CD8-positive, alpha-beta memory T cell (primary cell): ENCODE measurements at regions not wholly inside any gene's neighbourhood (a gene's known extent, or its start where the extent isn't known, plus 50 kb on each side); places are given as distances from the start of the nearest gene placed in this dataset.
"Not testable (repeated sequence)": the region's sequence is repeated elsewhere in the genome, so short reads cannot be mapped to it uniquely, and the experiment has no call there.

Experiments
- CTCF ChIA-PET: fragments of 350-600 bp; sonication (Branson Sonifier 250); formaldehyde crosslinking; loops from one replicate; lab custom pipeline; 2021; ENCODE audit warnings: antibody characterized with exemption; lab: Charles Lee
- POLR2A ChIA-PET: fragments of 350-600 bp; sonication (Branson Sonifier 250); formaldehyde crosslinking; loops from one replicate; lab custom pipeline; 2021; ENCODE audit warnings: antibody characterized with exemption; lab: Charles Lee
- DNase-seq, 5 donors: peaks; one replicate each; pipeline versions ENCODE4 v3.0.0 to v3.0.0-alpha.2; 2020 to 2022; ENCODE audit warnings: mixed read lengths in 1 of 5
- H3K27ac ChIP-seq: one replicate; pipeline ENCODE4 v1.7.0; 2013; ENCODE audit warnings: low read depth, mild to moderate bottlenecking, low read length, moderate library complexity
- H3K27me3 ChIP-seq: 2 replicates; pipeline ENCODE4 v1.7.0; 2013; ENCODE audit warnings: low read length, mild to moderate bottlenecking; ENCODE audit not compliant: insufficient read depth, poor library complexity, severe bottlenecking
- H3K36me3 ChIP-seq: 2 replicates; pipeline ENCODE4 v1.7.0; 2013; ENCODE audit warnings: mild to moderate bottlenecking, low read length, moderate library complexity; ENCODE audit not compliant: insufficient read depth
- H3K4me1 ChIP-seq: 2 replicates; pipeline ENCODE4 v1.7.0; 2013; ENCODE audit warnings: mild to moderate bottlenecking, low read length, moderate library complexity; ENCODE audit not compliant: insufficient read depth
- H3K4me3 ChIP-seq: 2 replicates; pipeline ENCODE4 v1.7.0; 2013; ENCODE audit warnings: mild to moderate bottlenecking, low read length
- H3K9me3 ChIP-seq: 2 replicates; pipeline ENCODE4 v1.7.0; 2013; ENCODE audit warnings: mild to moderate bottlenecking, low read length
- H3K27ac Mint-ChIP-seq, 8 donors: one replicate each; pipeline ENCODE4 v1.8.0; 2020 to 2021; ENCODE audit warnings: mixed read lengths in 8 of 8, mild to moderate bottlenecking in 6 of 8, inconsistent platforms in 3 of 8, moderate library complexity in 3 of 8
- H3K27me3 Mint-ChIP-seq, 2 donors: one replicate each; pipeline ENCODE4 v1.8.0; 2020 to 2021; ENCODE audit warnings: mixed read lengths in 2 of 2, mild to moderate bottlenecking in 1 of 2, moderate library complexity in 1 of 2
- H3K36me3 Mint-ChIP-seq, 3 donors: one replicate each; pipeline ENCODE4 v1.8.0; 2020 to 2021; ENCODE audit warnings: mixed read lengths in 3 of 3, inconsistent platforms in 1 of 3, mild to moderate bottlenecking in 1 of 3
- H3K4me1 Mint-ChIP-seq, 3 donors: one replicate each; pipeline ENCODE4 v1.8.0; 2020 to 2021; ENCODE audit warnings: mixed read lengths in 3 of 3, inconsistent platforms in 1 of 3, mild to moderate bottlenecking in 1 of 3
- H3K4me3 Mint-ChIP-seq, 7 donors: one replicate each; pipeline ENCODE4 v1.8.0; 2020 to 2021; ENCODE audit warnings: mixed read lengths in 7 of 7, mild to moderate bottlenecking in 6 of 7, moderate library complexity in 4 of 7, inconsistent platforms in 2 of 7
- H3K9me3 Mint-ChIP-seq, 5 donors: one replicate each; pipeline ENCODE4 v1.8.0; 2020 to 2022; ENCODE audit warnings: mixed read lengths in 5 of 5, mild to moderate bottlenecking in 3 of 5, moderate library complexity in 2 of 5, inconsistent platforms in 1 of 5

GRCh38 chr11:112537846-112538330 lies 277.2 kb upstream of the PLET1 start:
- Mint-ChIP-seq H3K27ac (no peak overlapping the region), H3K4me1 (peaks cover 0 to 17% (median 2%) of the 10 kb centered on the region in 3 donors), H3K4me3 (no peak overlapping the region), H3K27me3 (peaks cover 23 to 49% of the 10 kb centered on the region in 2 donors), H3K9me3 (no peaks in the 10 kb centered on the region), H3K36me3 (no peaks in the 10 kb centered on the region)
- peaks cover 7% of the 10 kb centered on the region for H3K4me1 ChIP-seq
- H3K27me3 ChIP-seq, result no peaks in the 10 kb centered on the region
- H3K36me3 ChIP-seq, result no peaks in the 10 kb centered on the region
- DNase-seq, result no peak
- POLR2A ChIA-PET, result no interaction called here
- CTCF ChIA-PET, result no interaction called here
- H3K9me3 ChIP-seq, result no peaks in the 10 kb centered on the region
- no peak overlapping the region for H3K27ac ChIP-seq
- no peak overlapping the region for H3K4me3 ChIP-seq

GRCh38 chr11:112538534-112539280 lies 278.0 kb upstream of the PLET1 start:
- Mint-ChIP-seq H3K4me1 (peaks cover 0 to 17% (median 2%) of the 10 kb centered on the region in 3 donors), H3K27me3 (peaks cover 20 to 46% of the 10 kb centered on the region in 2 donors), H3K27ac (no peak overlapping the region), H3K36me3 (no peaks in the 10 kb centered on the region), H3K9me3 (no peaks in the 10 kb centered on the region), H3K4me3 (no peak overlapping the region)
- ChIA-PET CTCF (no interaction called here), POLR2A (no interaction called here)
- Histone ChIP-seq H3K9me3 (no peaks in the 10 kb centered on the region), H3K36me3 (no peaks in the 10 kb centered on the region), H3K4me3 (no peak overlapping the region), H3K27me3 (no peaks in the 10 kb centered on the region), H3K27ac (no peak overlapping the region), H3K4me1 (peaks cover 7% of the 10 kb centered on the region)
- DNase-seq, result no peak

- H3K36me3 ChIP-seq, CTCF ChIA-PET, H3K9me3 Mint-ChIP-seq, H3K9me3 ChIP-seq, H3K27ac Mint-ChIP-seq, POLR2A ChIA-PET, H3K4me3 Mint-ChIP-seq, DNase-seq, H3K27me3 ChIP-seq, H3K36me3 Mint-ChIP-seq, H3K4me1 ChIP-seq, H3K27ac ChIP-seq, H3K4me3 ChIP-seq: not testable (repeated sequence)
- H3K4me1 Mint-ChIP-seq, result peaks cover 0 to 17% (median 2%) of the 10 kb centered on the region in 3 donors
- peaks cover 20 to 46% of the 10 kb centered on the region in 2 donors for H3K27me3 Mint-ChIP-seq
Measured at GRCh38 chr11:112539281-112539555, 278.6 kb upstream of the PLET1 start.

DNA sequence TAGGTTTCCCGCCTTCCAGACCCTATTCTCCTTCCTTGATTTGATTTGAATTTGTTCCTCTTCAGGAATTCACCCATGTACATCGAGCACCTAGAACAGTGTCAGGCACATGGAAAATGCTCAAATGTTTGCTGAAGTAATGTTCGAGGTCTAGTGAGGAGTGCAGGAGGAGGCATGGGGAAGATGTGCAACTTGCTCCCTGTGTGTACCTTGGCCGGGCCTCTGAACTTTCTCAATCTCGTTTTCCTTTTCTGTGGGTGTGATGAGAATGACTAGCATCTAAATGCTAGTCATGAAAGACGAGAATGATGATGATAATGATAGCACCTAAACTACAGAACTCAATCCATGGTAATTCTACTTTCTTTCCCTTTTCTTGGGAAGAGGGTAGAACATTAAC lies 279.1 kb upstream of the PLET1 start:
- H3K36me3 ChIP-seq, result no peaks in the 10 kb centered on the region
- Mint-ChIP-seq H3K4me3 (no peak overlapping the region), H3K36me3 (no peaks in the 10 kb centered on the region), H3K27ac (no peak overlapping the region), H3K9me3 (no peaks in the 10 kb centered on the region), H3K4me1 (peaks cover 0 to 17% (median 2%) of the 10 kb centered on the region in 3 donors), H3K27me3 (peaks cover 20 to 46% of the 10 kb centered on the region in 2 donors)
- ChIA-PET CTCF (interaction anchor here (1.0 kb wide), 1 partner anchor 16 kb away, joined by 4 read pairs; no protein-coding TSS in a partner anchor), POLR2A (no interaction called here)
- peaks cover 7% of the 10 kb centered on the region for H3K4me1 ChIP-seq
- no peak for DNase-seq
- no peak overlapping the region for H3K4me3 ChIP-seq
- H3K27ac ChIP-seq, result no peak overlapping the region
- H3K27me3 ChIP-seq, result no peaks in the 10 kb centered on the region
- H3K9me3 ChIP-seq, result no peaks in the 10 kb centered on the region

DNA sequence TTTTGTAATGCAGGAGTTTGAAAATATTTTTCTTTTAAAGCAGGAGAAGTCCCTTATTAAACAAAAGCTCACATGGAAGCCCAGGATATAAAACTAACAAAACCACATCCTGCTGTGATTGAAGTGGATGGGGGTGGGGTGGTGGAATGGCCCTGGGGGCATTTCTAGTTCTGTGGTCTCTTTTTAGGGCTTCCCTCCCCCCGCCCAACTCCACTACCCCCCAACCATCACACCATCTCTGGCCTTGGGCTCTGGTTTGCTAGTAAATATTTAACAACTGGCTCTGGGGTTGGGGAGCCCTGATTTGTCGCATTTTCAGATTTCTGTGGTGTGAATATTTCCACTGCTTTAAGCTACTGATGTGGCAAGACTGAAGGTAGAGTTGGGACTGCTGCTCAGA lies 279.6 kb upstream of the PLET1 start:
- peaks cover 0 to 17% (median 2%) of the 10 kb centered on the region in 3 donors for H3K4me1 Mint-ChIP-seq
- no peak overlapping the region for H3K27ac Mint-ChIP-seq
- no peak overlapping the region for H3K4me3 ChIP-seq
- no peaks in the 10 kb centered on the region for H3K36me3 ChIP-seq
- no peaks in the 10 kb centered on the region for H3K9me3 Mint-ChIP-seq
- peaks cover 7% of the 10 kb centered on the region for H3K4me1 ChIP-seq
- no peaks in the 10 kb centered on the region for H3K36me3 Mint-ChIP-seq
- H3K27me3 ChIP-seq, result no peaks in the 10 kb centered on the region
- H3K27me3 Mint-ChIP-seq, result peaks cover 19 to 43% of the 10 kb centered on the region in 2 donors
- H3K4me3 Mint-ChIP-seq, result no peak overlapping the region
- H3K9me3 ChIP-seq, result no peaks in the 10 kb centered on the region
- no peak overlapping the region for H3K27ac ChIP-seq
- CTCF ChIA-PET, result interaction anchor here (1.0 kb wide), 1 partner anchor 16 kb away, joined by 4 read pairs; no protein-coding TSS in a partner anchor
- POLR2A ChIA-PET, result no interaction called here
- no peak for DNase-seq

GRCh38 chr11:112541140-112542046 lies 280.7 kb upstream of the PLET1 start:
- Histone ChIP-seq H3K9me3 (no peaks in the 10 kb centered on the region), H3K27ac (no peak overlapping the region), H3K27me3 (no peaks in the 10 kb centered on the region), H3K4me3 (no peak overlapping the region), H3K36me3 (no peaks in the 10 kb centered on the region), H3K4me1 (peaks cover 7% of the 10 kb centered on the region)
- Mint-ChIP-seq H3K4me1 (peaks cover 0 to 17% (median 2%) of the 10 kb centered on the region in 3 donors), H3K27me3 (peaks cover 12 to 32% of the 10 kb centered on the region in 2 donors), H3K9me3 (no peaks in the 10 kb centered on the region), H3K36me3 (no peaks in the 10 kb centered on the region), H3K4me3 (no peak overlapping the region), H3K27ac (peak overlapping the region in 2 of 8 donors; percentile 26 to 37)
- ChIA-PET POLR2A (no interaction called here), CTCF (no interaction called here)
- no peak for DNase-seq

DNA sequence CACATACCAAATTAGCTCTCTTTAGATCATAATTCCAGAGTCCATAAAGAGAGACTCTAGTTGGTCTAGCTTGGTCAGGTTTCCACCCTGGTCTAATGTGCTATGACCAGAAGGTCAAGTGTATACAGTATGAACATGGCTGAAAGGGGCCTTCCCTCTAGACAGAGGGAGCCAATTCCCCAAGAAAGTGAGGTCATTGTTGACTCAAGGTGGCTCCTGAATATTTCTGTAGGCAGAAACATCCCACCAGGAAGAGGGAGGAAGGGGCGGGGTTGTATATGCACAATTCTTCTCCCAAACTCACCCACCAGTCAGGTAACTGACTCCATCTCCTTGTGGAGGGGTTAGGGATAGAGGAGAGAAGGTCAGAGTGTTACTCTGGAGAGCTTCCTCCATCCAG lies 281.8 kb upstream of the PLET1 start:
- Mint-ChIP-seq H3K9me3 (no peaks in the 10 kb centered on the region), H3K27me3 (peaks cover 12 to 21% of the 10 kb centered on the region in 2 donors), H3K36me3 (no peaks in the 10 kb centered on the region), H3K27ac (peak overlapping the region in 1 of 8 donors; percentile 37), H3K4me1 (peaks cover 0 to 17% (median 2%) of the 10 kb centered on the region in 3 donors), H3K4me3 (no peak overlapping the region)
- no peak for DNase-seq
- H3K4me3 ChIP-seq, result no peak overlapping the region
- H3K27me3 ChIP-seq, result no peaks in the 10 kb centered on the region
- ChIA-PET CTCF (no interaction called here), POLR2A (no interaction called here)
- H3K36me3 ChIP-seq, result no peaks in the 10 kb centered on the region
- H3K9me3 ChIP-seq, result no peaks in the 10 kb centered on the region
- H3K27ac ChIP-seq, result no peak overlapping the region
- peaks cover 7% of the 10 kb centered on the region for H3K4me1 ChIP-seq

- H3K4me1 Mint-ChIP-seq, result peaks cover 0 to 17% (median 2%) of the 10 kb centered on the region in 3 donors
- no peak overlapping the region for H3K27ac Mint-ChIP-seq
- ChIA-PET POLR2A (no interaction called here), CTCF (no interaction called here)
- no peaks in the 10 kb centered on the region for H3K36me3 Mint-ChIP-seq
- no peaks in the 10 kb centered on the region for H3K36me3 ChIP-seq
- H3K4me3 Mint-ChIP-seq, result no peak overlapping the region
- H3K27ac ChIP-seq, result no peak overlapping the region
- H3K4me1 ChIP-seq, result peaks cover 7% of the 10 kb centered on the region
- H3K4me3 ChIP-seq, result no peak overlapping the region
- no peaks in the 10 kb centered on the region for H3K9me3 Mint-ChIP-seq
- no peaks in the 10 kb centered on the region for H3K9me3 ChIP-seq
- peaks cover 11 to 15% of the 10 kb centered on the region in 2 donors for H3K27me3 Mint-ChIP-seq
- no peak for DNase-seq
- no peaks in the 10 kb centered on the region for H3K27me3 ChIP-seq
Measured at GRCh38 chr11:112543390-112543789, 282.7 kb upstream of the PLET1 start.
